HUES48 (cell line): ENCODE measurements at regions not wholly inside any gene's neighbourhood (a gene's known extent, or its start where the extent isn't known, plus 50 kb on each side); places are given as distances from the start of the nearest gene placed in this dataset.
"Not testable (repeated sequence)": the region's sequence is repeated elsewhere in the genome, so short reads cannot be mapped to it uniquely, and the experiment has no call there.

Experiments used
- H3K27ac ChIP-seq: one replicate; pipeline ENCODE4 v1.7.0; 2013; ENCODE audit warnings: low read depth, low read length, inconsistent platforms
- H3K27me3 ChIP-seq: 2 replicates; pipeline ENCODE4 v1.6.1; 2013; ENCODE audit warnings: mild to moderate bottlenecking, low read length; ENCODE audit not compliant: control insufficient read depth, insufficient read depth
- H3K36me3 ChIP-seq: 2 replicates; pipeline ENCODE4 v1.6.1; 2013; ENCODE audit warnings: low read length; ENCODE audit not compliant: control insufficient read depth, insufficient read depth
- H3K4me1 ChIP-seq: 2 replicates; pipeline ENCODE4 v1.6.1; 2013; ENCODE audit warnings: mild to moderate bottlenecking, low read length; ENCODE audit not compliant: control insufficient read depth, insufficient read depth
- H3K4me3 ChIP-seq: 2 replicates; pipeline ENCODE4 v1.5.1; 2013; ENCODE audit warnings: mild to moderate bottlenecking, low read depth, low read length
- H3K9ac ChIP-seq: 2 replicates; pipeline ENCODE4 v1.6.1; 2013; ENCODE audit warnings: mild to moderate bottlenecking, low read depth, low read length, moderate library complexity
- H3K9me3 ChIP-seq: 2 replicates; pipeline ENCODE4 v1.6.1; 2013; ENCODE audit warnings: low read length; ENCODE audit not compliant: control insufficient read depth, insufficient read depth

DNA sequence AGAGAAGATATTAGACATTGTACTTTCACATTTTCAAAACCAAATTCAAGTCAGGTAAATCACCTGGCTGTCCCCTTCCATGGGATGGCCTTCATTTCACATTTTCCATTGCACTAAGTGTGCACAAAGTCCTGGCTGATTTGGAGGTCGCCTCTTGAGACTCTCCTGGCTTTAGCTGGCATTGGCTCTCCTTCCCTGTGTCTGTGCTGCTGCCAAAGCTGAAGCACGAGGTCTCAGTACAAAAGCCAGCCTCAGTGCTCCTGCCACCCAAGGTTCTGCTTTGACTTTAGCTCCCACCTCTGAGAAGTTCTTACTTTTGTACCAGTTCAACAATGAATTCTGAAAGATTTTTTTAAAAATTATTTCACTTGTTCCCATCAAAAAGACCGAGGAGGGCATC is 289.2 kb upstream of the CNR1 start:
- H3K27me3 ChIP-seq: no peaks in the 10 kb centered on the region
- no peaks in the 10 kb centered on the region for H3K9me3 ChIP-seq
- no peak overlapping the region for H3K9ac ChIP-seq
- H3K36me3 ChIP-seq: no peaks in the 10 kb centered on the region
- no peaks in the 10 kb centered on the region for H3K4me1 ChIP-seq
- H3K27ac ChIP-seq: no peak overlapping the region
- no peak overlapping the region for H3K4me3 ChIP-seq

DNA sequence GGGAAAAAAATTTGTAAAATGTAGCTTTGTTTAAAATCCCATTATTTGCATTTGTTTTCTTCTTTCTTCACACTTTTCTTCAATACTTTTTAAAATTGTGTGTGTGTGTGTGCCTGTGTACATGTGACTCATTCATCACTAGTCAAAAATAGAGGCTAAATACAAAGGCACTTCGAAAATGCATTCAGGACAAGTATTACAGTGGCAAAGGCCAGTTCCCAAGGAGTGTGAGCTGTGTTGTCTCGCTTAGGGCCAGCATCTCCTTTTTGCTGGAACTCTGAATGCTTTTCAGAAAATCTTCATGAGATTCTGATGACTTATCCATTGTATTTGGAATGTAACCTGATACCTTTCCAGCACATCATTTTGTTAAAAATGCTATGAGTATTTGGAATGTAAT is 288.5 kb upstream of the CNR1 start:
- Histone ChIP-seq H3K36me3 (no peaks in the 10 kb centered on the region), H3K9me3 (no peaks in the 10 kb centered on the region), H3K9ac (no peak overlapping the region), H3K27me3 (no peaks in the 10 kb centered on the region), H3K4me3 (no peak overlapping the region), H3K27ac (no peak overlapping the region), H3K4me1 (no peaks in the 10 kb centered on the region)

DNA sequence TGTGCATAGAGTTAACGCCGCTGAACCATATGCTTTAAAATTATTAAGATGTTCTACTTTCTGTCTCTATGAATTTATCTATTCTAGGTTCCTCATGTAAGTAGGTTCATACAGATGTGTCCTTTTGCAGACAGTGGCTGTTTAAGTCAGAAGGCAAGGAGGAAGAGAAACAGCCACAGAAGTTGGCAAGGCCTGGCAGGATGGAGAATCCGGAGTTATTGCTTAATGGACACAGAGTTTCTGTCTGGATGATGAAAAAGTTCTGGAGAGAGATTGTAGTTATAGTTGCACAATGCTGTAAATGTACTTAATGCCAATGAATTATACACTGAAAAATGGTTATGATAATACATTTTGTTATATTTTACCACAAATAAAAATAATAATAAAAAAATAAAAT is 283.6 kb upstream of the CNR1 start:
- no peak overlapping the region for H3K9ac ChIP-seq
- no peak overlapping the region for H3K4me3 ChIP-seq
- H3K36me3 ChIP-seq: no peaks in the 10 kb centered on the region
- H3K27ac ChIP-seq: no peak overlapping the region
- no peaks in the 10 kb centered on the region for H3K4me1 ChIP-seq
- H3K9me3 ChIP-seq: no peaks in the 10 kb centered on the region
- H3K27me3 ChIP-seq: no peaks in the 10 kb centered on the region

DNA sequence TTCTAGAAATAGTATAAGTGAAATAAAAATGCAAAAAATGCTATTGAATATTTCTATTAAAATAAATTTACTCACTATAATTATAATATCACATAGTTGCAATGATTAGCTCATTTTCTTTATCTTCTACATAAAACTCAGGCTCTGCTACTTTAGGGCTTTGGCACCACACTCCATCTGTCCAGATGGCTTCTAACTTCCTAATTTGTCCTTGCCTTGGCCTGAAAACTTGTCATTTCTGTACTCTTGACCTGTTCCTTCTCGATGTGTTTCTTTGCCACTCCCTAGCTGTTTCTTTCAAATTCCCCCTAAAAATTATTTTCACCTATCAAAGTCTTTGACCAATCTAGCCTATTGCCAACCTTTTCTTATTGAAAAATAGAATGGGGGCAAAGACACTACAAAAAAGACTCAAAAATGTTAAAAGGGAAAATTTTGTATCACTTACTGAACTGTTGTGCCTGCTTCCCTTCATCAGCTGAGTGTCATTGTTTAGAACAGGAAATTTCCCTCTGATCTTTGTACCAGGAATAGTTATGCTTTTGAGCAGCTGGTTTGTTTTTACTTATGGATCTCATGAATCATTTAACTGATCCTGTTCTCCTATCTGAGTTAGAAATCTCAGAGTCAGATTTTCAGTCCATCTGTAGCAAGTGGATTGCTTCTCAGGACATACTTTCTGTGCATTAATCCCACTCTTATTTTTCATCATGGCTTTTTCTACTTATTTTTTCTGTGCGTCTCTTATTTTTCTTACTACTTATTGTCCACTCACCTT is 279.2 kb upstream of the CNR1 start:
- Histone ChIP-seq H3K9ac (no peak overlapping the region), H3K36me3 (no peaks in the 10 kb centered on the region), H3K27me3 (no peaks in the 10 kb centered on the region), H3K4me3 (no peak overlapping the region), H3K27ac (no peak overlapping the region), H3K4me1 (no peaks in the 10 kb centered on the region), H3K9me3 (no peaks in the 10 kb centered on the region)

DNA sequence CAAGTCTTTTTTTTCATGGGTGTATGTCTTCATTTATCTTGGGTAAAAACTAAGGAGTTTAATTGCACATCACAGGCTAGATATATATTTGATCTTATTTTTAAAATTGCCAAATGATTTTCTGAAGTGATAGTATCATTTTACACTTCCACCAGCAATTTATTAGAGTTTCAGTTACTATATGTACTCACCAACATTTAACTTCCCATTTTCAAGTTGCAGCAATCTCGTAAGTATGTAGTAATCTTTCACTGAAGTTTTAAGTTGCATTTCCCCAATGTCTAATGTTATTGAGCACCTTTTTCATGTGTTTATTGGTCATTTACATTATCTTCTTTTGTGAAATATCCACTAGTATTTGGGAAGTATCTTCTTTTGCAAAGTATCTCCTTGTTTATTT is 277.4 kb upstream of the CNR1 start:
- Histone ChIP-seq H3K4me3 (no peak overlapping the region), H3K4me1 (no peaks in the 10 kb centered on the region), H3K9me3 (no peaks in the 10 kb centered on the region), H3K9ac (no peak overlapping the region), H3K36me3 (no peaks in the 10 kb centered on the region), H3K27me3 (no peaks in the 10 kb centered on the region), H3K27ac (no peak overlapping the region)

DNA sequence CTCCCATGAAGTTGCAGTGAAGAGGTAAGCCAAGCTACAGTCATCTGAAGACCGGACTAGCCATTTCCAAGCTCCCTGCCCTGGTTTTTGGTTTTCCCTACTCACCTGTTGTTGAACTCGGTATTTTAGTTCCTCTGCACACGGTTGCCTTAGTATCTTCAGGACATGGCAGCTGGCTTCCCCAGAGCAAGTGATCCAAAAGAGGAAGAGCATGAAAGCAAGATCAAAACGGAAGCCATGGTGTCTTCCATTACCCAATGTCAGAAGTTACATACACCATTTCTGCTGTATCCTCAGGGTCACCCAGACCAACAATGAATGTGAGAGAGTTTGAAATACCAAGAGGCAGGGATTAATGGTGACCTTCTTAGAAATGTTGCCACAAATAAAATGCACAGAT is 276.6 kb upstream of the CNR1 start:
- no peak overlapping the region for H3K9ac ChIP-seq
- no peaks in the 10 kb centered on the region for H3K4me1 ChIP-seq
- H3K36me3 ChIP-seq: no peaks in the 10 kb centered on the region
- H3K27me3 ChIP-seq: no peaks in the 10 kb centered on the region
- H3K9me3 ChIP-seq: no peaks in the 10 kb centered on the region
- H3K27ac ChIP-seq: no peak overlapping the region
- H3K4me3 ChIP-seq: no peak overlapping the region

DNA sequence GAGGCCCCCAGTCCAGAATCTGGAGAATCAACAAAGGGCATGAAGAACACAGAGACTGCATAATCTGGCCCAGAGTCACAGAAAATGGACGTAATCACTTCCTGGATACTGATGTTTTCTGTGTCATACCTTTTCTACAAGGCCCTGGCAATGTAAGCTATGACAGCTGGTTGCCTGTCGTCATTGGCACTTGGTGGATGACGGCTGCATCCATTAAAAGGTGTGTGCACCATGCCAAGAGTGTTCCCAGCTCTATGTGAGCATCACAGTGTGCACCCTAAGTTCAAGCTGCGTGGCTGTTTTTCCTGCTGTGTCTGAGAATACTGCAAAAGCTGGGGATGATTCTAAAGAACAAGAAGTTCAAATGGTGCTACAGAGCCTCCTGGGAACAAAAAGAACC is 275.2 kb upstream of the CNR1 start:
- H3K9ac ChIP-seq: no peak overlapping the region
- H3K27ac ChIP-seq: no peak overlapping the region
- no peaks in the 10 kb centered on the region for H3K4me1 ChIP-seq
- no peaks in the 10 kb centered on the region for H3K27me3 ChIP-seq
- no peak overlapping the region for H3K4me3 ChIP-seq
- no peaks in the 10 kb centered on the region for H3K9me3 ChIP-seq
- no peaks in the 10 kb centered on the region for H3K36me3 ChIP-seq

DNA sequence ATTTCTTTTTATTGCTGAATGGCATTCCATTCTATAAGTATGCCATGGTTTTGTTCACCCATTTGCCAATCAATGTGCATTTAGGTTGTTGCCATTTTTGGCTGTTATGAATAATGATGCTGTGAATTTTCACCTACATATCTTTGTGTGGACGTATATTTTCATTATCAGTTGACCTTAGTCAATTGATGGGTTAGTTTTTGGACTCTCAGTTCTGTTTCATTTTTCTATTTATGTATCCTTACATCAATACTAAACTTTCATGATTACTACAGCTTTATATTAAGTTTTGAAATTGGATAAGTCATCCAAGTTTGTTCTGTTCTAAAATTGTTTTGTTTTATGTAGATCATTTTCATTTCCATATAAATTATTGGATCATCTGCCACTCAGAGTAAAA is 261.9 kb upstream of the CNR1 start:
- H3K4me3 ChIP-seq: no peak overlapping the region
- H3K9ac ChIP-seq: no peak overlapping the region
- no peaks in the 10 kb centered on the region for H3K4me1 ChIP-seq
- no peaks in the 10 kb centered on the region for H3K9me3 ChIP-seq
- H3K27me3 ChIP-seq: no peaks in the 10 kb centered on the region
- no peak overlapping the region for H3K27ac ChIP-seq
- H3K36me3 ChIP-seq: no peaks in the 10 kb centered on the region

DNA sequence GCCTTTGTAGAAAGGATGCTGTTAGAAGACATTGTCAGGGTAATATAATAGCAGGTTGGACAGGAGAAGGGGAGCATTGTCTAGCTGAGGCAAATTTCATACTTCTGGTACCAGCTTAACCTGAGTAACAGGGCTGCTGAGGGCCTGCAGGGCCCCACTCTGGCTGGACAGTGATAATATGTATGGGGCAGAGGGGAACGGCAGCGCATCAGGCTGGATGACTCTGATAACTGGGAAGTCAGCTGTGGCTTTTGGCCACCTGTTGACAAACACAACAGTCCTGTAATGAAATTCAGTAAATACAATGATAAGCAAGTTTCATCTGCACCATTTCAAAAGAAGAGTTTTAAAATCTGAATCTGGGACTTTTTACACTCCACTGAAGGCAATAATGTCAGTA is 259.9 kb upstream of the CNR1 start:
- no peaks in the 10 kb centered on the region for H3K36me3 ChIP-seq
- H3K9ac ChIP-seq: no peak overlapping the region
- no peak overlapping the region for H3K4me3 ChIP-seq

DNA sequence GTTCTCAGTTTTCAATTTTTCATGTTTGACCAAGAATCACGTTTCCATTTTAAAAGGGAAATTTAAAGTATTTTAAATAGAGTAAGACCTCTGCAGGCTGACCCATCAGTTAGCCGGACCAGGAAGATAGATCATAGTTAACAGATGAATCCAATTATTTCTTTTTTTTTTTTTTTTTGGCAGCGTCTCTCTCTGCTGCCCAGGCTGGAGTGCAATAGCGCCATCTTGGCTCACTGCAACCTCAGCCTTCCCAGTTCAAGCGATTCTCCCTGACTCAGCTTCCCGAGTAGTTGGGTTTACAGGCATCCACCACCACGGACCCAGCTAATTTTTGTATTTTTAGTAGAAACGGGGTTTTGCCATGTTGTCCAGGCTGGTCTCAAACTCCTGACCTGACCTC is 256.7 kb upstream of the CNR1 start:
- no peak overlapping the region for H3K9ac ChIP-seq
- no peaks in the 10 kb centered on the region for H3K27me3 ChIP-seq
- no peaks in the 10 kb centered on the region for H3K9me3 ChIP-seq
- no peak overlapping the region for H3K27ac ChIP-seq
- H3K4me1 ChIP-seq: no peaks in the 10 kb centered on the region
- no peak overlapping the region for H3K4me3 ChIP-seq
- no peaks in the 10 kb centered on the region for H3K36me3 ChIP-seq

More for the DNA sequence above, 259.9 kb upstream of the CNR1 start:
- Histone ChIP-seq H3K27ac (no peak overlapping the region), H3K27me3 (no peaks in the 10 kb centered on the region), H3K9me3 (no peaks in the 10 kb centered on the region), H3K4me1 (no peaks in the 10 kb centered on the region)

DNA sequence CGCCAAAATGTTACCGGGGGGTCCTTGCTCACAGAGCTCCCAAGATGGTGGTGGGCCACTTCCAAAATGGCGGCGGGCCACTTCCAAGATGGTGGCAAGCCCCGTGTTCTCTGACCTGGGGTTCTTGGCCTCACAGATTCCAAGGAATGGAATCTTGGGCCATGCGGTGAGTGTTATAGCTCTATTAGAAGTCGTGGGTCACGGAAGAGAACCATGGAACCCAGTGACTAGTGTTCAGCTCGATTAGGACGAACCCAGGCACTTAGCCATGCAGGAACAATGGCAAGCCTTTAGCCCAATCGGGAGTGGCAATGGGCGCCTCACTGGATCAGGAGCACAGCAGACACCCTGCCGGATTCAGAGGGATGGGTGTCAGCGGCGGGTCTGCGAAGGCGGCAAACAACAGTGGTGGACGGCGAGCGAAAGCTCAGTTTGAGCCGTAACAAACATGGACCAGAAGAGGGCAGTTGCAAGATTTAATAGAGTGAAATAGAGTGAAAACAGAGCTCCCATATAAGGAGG is 254.9 kb upstream of the CNR1 start:
- not testable (repeated sequence) for H3K4me1 ChIP-seq, H3K4me3 ChIP-seq, H3K9me3 ChIP-seq, H3K27me3 ChIP-seq, H3K36me3 ChIP-seq, H3K27ac ChIP-seq, H3K9ac ChIP-seq
